CD4-positive, alpha-beta T cell treated with Interleukin-12 subunit alpha and Interleukin-12 subunit beta, for 1 hour (primary cell): ENCODE measurements at regions not wholly inside any gene's neighbourhood (a gene's known extent, or its start where the extent isn't known, plus 50 kb on each side); places are given as distances from the start of the nearest gene placed in this dataset.

ENCODE experiments used
- DNase-seq: peaks from one replicate; pipeline ENCODE4 v3.0.0-alpha.2; 2020

DNA sequence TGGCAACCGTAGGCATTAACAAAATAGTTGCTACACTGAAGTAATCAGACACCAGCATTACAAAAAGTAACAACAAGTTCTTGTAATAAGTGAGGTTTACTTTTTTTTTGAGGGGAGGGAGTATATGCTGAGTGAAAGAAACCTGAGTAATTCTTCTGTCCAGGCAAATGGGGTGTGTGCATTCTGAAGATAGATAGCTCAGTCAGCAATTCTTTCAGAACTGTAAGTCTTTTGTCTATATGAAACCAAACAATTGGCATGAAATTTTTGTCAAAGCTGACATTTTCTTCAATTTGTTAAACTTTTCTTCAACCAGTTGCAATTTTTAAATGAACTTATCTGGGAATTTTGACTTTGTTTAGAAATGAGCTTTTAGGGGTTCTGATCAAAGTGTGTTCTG, 208.1 kb upstream of the THSD7B start:
- DNase-seq, result no peak

DNA sequence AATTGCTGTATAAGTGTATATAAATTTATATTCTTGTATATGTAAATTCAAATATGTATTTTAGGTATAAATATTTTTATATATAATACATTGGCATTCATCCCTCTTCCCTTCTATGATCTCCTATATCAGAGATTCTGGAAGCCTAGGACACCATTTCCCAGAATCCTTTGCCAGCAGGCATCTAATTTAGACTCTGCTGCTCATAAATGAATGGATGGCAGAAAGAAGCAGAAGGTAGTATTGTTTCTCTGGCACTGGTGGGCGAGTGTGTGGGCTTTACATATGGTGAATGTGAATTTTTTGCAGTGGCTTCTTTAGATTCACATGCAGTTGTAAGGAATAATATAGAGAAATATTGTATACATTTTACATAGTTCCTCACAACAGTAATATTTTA, 215.2 kb upstream of the THSD7B start:
- DNase-seq, result no peak

DNA sequence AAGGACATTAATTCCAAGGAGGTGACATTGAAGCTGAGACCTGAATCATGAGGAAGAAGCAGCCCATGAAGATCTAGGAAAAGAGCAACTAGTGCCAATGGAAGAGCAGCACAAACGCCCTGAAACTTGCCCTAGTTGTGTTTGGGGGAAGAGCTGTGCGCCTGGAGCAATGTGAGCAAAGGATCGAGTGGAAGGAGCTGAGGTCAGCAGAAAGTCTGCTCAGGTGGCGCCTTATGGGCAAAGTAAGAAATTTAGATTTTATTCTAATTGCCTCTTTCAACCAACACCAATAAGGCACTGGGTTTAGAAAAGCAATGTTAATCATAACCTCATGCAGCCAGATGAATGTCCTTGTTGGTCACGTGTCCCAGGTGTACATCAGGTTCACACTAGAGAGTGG, 226.0 kb upstream of the THSD7B start:
- DNase-seq, result no peak

DNA sequence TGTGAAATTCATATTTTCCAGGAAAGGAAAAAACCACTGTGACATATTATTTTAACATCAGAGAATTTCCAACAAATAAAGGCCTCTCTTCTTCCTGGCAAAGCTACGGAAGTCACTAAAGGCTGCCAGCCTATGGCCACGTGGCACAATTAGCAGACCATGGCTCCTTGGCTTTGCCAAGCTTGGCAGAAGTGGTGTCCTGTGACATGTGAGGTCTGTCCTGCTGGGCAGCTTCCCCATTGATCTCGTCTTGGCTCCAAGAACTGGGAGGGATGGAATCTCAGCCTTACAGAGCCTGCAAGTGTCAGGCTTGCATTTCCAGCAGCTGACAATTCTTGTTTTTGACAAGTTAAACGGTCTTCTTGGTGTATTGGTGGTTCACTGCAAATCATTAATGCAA, 226.9 kb upstream of the THSD7B start:
- no peak for DNase-seq

DNA sequence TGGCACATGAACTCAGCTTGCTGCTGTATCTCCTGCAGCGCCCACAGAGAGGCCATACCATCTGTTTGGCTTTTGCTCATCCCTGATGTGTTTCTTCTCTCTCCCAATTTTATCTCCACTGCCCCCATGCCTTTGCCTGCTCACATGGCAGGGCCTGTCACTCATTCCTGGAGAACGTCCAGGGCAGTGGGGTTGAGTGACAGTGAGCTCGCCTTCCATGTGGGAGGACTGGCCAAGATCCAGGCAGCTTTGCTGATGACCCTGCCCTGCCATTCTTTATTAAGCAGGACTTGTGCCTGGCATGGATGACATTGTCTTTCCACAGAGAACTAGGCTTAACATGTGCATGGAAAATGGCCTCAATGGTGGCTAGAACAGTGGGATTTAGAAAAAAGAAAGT, 230.5 kb upstream of the THSD7B start:
- DNase-seq, result no peak

DNA sequence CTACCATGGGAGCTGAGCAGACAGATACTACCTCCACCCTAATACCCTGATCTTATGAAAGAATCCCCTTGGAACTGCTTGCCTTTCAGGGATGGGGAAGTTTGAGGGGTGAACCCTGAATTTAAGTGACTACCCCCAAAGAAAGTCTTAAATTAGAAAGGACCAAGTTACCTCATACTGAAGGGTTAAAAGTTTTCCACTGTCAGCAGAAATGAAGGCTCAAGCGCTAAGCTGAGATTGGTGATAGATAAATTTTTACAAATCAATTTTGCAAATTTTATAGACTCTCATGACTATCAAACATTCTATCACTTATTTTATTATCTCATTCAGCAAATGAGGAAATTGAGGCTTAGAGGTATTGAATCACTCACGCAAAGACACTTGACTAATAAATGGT, 233.2 kb upstream of the THSD7B start:
- no peak for DNase-seq

DNA sequence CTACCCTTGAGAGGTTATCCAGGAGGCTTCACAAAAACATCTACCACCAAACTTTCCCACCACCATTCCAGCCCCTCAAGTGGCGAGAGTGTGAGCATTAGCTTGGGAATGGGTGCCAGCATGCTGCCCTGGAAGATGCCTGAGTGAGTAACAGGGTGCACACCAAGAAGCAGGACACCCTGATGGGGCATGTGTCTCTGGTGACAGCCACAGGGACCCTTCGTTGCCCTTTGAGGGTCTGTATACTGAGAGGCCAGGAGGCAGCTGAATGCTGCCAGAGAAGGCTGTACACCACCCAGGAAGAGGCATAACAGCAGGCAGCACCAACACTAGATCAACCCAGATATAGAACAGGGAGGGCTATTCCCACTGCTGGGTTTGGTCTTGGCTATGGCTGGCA, 233.6 kb upstream of the THSD7B start:
- DNase-seq, result no peak

DNA sequence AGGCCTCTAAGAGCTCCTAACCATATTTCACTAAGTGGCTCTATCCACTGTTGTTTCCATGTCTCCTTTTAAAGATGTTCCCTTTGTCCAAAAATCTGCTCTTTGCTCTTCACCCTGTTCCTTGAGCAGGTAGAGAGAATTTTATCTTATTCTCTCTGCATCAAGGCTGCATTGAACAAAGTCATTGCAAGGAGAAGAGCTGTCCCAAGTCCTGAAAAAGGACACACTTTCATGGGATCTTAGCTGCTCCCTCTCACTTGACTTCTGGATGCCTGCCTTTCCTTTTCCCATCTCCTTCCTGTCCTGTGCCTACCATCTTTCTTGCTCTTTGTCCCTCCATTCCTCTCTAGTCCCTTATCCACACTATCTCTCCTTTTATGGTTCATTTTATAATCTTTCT, 235.2 kb upstream of the THSD7B start:
- no peak for DNase-seq

DNA sequence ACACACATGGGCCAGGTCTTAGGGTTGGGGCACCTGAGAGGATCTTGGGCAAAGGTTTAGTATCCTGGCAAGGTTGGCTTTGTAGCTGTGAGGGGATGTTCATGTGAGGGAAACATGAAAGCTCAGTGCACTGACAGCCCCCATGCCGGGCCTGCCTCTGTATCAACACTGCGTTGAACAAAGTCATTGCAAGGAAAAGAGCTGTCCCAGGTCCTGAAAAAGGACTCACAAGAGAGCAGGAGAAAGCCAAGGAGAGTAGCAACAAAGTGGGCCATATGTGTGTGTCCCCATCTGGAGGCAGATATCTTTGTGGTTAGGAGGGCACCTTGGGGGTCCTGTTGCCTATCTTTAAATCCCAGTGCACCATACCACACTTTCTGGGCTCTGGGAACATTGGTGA, 237.8 kb upstream of the THSD7B start:
- DNase-seq, result no peak

DNA sequence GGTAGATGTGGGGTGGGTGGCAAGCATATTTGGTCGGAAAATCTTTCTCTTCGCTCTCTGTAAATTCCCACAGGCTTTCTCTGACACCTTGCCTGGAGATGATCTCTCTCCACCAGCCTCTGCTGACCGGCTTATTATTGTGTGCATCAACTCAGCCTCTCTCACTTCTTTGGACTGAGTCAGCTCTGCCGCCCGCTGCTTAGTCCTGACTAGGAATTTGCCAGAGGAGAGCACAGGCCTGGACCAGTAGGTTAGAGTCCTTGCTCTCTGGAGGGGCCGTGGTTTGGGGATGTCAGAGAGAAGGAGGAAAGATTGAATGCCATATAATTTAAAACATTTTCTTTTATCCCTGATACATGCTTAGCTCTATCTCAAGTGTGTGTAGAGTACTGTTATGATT, 242.6 kb upstream of the THSD7B start:
- no peak for DNase-seq

DNA sequence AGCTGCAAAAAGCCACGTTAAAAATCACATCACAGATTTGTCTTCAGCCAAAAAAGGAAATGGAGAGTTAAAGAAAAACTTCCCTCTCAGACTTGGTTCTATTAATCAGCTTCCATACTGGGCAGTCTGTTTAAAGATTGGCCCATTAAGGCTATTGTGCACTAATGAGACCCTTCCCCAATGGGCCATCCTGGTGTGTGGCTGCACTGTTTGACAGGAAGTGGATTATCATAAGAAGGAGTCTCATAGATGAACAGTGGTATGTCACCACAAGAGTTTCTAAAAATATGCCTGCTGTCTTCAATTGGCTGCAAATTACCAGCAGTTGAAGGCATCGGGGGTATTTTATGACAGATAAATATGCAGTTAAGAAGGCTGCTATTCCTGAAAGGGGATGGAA, 247.6 kb upstream of the THSD7B start:
- no peak for DNase-seq

DNA sequence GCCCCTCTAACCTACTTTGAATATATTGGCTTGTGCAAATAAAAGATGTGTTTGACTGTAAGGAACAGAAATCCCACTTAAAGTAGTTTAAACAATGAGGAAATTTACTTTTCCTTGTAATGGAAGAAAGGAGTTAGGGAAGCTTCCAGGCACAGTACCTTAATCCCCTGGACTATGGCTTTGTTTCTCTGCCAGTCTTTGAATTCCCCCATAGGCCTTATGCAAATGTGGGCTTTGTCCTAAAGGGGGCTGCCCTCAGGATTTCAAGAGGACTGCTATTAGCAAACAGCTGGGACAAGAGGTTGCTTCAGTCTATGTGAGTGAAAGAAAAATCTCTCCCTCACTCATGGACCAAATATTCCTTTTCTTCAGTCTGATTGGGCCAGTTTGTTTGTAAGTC, 255.1 kb upstream of the THSD7B start:
- DNase-seq, result no peak

DNA sequence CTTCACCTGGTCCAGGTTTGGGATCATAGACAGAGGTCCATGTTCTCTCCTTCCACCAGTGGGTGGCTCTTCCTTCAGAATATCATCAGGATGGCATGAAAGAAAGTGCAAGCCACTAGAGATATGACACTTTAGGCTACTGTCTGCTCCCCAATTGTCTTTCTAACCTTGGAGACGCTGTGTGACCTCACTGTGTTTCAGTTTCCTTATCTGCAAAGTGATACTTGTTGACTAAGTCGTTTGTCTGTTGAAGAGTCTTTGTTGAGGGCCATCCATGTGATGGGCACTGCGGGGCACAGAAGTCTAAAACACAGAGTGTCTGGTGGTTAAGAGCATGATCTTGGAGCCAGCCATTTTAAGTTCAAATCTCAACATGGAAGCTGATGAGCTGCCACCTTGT, 259.9 kb upstream of the THSD7B start:
- no peak for DNase-seq

DNA sequence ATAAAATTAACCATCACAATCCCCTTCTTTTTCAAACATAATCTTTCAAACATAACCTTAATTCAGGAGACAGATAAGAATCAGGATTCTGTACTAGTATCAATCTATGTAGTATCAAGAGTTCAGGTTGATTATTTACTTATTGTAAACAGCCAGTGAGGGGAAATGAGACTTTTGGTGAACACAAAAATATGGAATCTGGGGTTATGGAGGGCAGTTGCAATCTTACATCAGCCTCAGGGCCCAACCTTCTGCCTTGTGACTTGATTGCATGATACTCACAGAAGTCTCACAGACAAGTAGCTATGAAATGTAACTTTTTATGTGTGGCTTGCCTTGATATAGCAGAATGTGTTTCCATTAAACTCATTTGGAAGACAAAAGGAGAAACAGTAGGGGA, 262.7 kb upstream of the THSD7B start:
- DNase-seq, result no peak

DNA sequence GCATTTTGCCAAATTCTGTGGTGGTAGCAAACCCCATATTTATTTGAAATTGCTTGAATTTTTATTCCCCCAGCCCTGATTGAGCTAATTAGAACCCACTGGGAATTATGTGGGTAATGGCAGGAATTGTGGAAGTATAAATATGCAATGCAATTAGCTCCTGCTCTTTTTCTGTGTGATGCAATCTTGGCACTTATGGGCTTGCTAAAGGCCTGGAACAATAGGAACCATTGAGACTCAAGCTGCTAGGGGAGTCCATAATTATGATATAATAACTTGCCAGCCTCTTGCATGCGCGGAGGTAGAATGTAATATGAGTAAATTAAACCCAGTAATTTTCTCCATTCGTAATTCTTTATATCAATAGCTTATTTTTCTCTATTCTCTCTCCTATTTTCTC, 267.6 kb upstream of the THSD7B start:
- no peak for DNase-seq

DNA sequence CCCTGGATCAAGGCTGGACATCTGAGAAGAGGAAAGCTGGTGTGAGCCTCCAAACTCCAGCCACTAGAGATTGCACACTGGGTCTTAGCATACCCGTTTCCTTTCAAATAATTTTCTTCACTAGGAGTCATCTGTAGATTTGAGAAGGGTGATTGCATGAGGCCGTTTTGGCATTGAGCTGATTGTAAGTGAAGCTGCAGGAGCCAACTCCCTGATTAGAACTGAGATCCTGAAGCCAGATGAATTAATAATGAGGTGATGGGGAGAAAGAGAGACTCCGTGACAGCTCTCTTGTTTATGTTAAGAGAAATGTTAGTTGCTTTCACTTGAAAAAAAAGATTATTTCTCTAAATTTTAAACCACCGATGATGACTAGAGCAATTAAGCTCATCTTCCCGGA, 268.4 kb upstream of the THSD7B start:
- DNase-seq, result no peak

DNA sequence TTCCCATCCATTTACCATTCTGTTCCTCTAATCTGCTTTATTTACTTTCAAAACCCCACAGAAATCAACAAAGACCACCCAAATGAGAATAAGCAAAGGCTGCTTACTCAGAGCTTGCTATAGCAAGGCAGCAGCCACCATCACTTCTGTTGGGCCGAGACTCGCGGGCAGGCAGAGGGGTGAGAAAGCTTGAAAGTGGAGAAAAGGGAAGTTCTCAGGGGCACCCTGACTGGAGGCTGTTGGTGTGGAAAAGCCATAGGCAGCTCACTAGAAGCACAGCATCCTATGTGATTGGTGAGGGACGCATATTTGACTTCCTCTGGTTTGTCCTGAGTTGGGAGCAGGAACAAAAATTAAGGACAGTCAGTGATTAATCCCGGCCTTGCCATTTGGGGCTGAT, 269.7 kb upstream of the THSD7B start:
- DNase-seq, result no peak

DNA sequence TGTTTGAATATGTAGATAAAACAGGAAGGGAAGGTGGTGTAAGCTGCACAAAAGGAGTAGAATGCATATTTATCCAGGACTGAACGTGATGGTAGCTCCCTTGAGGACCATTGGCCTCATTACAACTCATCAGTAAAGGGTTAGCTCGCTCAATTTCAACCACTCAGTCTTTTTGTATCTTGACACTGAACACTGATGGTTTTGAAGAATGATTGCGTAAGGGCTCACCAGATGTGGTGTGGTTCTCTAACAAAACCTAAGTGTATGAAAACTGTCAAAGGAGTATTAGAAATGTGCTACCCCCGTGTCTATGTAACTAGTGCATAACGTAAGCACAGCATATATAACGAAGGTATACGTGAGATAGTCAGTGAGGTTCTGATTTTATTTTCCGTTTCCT, 272.4 kb upstream of the THSD7B start:
- no peak for DNase-seq

DNA sequence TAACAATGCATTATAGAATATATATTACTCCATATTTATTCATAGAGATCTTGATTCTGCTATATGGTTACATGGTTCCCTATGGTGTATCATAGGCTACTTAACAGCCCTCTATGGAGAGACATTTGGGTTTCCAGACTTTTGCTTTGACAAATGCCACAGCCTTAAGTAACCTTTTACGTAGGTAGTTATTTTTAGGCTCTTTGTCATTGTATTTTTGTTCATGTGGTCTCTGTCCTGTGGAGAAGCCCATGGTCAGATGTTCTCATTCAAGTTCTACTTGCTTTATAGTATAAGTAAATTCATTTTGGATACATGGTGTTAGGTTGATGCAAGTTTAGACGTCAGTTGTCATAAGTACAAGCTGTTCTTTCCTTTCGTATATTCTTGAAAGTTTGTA, 275.2 kb upstream of the THSD7B start:
- DNase-seq, result no peak

DNA sequence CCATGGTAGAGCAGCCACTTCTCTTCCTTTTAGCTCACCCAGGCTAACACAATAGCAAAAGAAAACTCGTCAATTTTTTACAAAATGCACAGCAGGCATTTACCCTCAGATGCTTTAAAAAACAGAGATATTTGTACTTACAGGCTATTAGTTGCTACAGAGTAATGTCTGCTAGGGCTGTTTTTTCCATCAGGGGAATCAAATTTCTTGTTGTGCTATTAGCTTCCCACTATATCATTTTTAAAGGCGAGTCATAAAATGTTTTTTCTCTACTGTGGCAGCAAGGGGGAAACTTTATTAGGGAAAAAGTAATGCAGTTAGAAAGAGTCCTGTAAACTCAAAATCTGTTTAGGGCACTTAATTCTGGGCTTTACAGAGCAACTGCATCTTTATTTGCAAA, 277.9 kb upstream of the THSD7B start:
- no peak for DNase-seq

DNA sequence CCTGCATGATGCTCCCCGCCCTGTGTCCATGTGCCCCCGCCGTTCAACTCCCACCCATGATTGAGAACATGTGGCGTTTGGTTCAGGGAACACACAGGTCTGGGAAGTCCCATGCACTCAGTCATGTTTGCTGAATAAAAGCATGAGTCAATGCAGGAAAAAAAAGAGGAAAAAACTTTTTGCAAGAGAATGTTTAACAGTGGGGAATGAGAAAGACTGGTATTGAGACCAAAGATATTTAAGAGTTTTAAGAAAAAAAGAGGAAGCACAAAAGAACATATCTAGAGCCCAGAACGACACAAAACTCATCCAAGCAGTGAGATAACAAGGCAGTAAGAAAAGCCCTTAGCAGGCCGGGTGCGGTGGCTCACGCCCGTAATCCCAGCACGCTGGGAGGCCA, 279.2 kb upstream of the THSD7B start:
- DNase-seq, result no peak

DNA sequence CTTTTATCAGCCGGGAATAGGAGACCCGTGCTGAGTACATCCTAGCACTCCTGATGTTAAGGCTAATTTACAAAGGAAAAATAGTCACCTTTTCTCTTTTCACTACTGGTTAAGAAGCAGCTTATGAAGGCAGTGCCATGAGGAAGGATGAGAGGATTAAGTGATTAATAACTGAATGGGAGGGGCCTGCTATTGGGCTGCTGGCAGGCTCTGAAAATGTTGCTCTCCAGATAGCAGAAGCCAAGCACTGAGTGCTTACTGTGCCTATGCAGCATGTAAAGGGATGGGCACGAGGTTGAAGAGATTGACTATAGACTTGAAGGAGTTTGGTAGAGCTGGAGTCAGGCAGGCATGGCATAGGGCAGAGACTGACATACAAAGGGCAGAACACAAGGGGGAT, 282.4 kb upstream of the THSD7B start:
- DNase-seq, result no peak

DNA sequence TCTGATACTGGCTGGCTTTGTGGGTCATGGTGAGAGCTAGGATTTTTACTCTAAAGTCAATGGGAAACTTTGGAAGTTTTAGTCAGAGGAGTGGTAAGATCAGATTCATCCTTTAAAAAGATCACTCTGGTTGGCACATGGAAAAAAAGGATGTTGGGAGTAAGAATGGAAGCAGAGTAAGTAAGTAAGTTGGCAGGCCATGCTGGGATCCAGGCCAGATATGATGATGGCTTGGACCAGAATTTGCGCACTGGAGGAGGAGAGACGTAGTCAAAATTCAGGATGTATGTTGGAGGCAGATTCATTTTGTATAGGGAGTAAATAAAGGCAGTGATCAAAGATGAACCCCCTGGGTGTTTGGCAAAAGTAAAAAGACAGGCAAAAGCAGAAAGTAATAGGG, 283.3 kb upstream of the THSD7B start:
- no peak for DNase-seq

DNA sequence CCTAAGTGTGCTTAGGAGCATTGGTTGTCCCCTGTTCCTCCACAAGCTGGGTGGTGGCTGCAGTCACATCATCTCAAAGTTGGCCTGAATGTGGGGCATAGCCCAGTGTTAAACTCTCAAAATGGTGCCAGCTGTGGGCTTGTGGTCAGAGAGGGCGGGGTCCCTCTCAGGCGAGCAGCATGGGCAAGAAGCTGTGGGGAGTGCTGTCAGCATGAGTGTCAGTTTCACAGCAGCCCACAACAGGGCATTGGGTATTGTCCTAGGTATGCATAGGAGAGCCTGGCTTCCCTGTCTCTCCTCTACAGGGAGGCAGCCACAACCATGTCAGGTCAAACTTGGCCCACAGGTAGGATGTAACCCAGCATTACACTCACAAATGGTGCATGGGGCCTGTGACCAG, 285.6 kb upstream of the THSD7B start:
- no peak for DNase-seq

DNA sequence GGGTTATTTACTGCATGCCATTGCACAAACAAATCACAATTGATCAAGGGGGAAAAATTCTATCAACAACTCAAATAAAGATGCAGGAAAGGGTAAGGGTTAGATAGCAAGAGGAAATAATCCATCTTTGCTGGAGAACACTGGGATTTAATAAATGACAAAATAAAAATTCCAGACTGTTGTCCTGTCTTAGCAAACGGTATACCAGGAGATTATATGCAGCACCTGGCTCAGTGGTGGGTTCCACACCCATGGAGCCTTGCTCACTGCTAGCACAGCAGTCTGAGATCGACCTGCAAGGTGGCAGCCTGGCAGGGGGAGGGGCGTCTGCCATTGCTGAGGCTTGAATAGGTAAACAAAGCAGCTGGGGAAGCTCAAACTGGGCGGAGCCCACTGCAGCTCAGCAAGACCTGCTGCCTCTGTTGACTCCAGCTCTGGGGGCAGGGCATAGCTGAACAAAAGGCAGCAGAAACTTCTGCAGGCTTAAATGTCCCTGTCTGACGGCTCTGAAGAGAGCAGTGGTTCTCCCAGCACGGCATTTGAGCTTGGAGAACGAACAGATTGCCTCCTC, 296.5 kb upstream of the THSD7B start:
- no peak for DNase-seq

DNA sequence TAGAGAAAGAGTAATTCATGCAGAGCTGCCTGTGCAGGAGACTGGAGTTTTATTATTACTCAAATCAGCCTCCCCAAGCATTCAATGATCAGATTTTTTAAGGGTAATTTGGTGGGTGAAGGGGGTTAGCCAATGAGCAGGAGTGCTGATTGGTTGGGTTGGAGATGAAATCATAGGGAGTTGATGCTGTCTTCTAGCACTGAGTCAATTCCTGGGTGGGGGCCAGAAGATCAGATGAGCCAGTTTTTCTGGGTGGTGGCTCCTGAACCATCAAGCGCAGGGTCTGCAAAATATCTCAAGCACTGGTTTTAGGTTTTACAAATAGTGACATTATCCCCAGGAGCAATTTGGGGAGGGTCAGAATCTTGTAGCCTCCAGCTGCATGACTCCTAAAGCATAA, 312.8 kb upstream of the THSD7B start:
- no peak for DNase-seq
